SU-DHL-6 (cell line): ENCODE measurements at regions not wholly inside any gene's neighbourhood (a gene's known extent, or its start where the extent isn't known, plus 50 kb on each side); places are given as distances from the start of the nearest gene placed in this dataset.

Experiments
- CTCF ChIP-seq: fragments of 200-600 bp; sonication (generic); IDR thresholded peaks from one replicate; pipeline ENCODE4 v1.5.1; 2017; ENCODE audit warnings: antibody characterized with exemption, mild to moderate bottlenecking, low read length, moderate library complexity; ENCODE audit not compliant: insufficient read depth, poor library complexity, severe bottlenecking
- EZH2phosphoT487 ChIP-seq: fragments of 200-600 bp; sonication (generic), shearing (Covaris generic); conservative IDR thresholded peaks from 2 replicates; pipeline ENCODE4 v1.6.1; 2018; ENCODE audit warnings: mild to moderate bottlenecking, antibody characterized with exemption, low read length, moderate library complexity, mixed read lengths

GRCh38 chr2:221243771-221244170 is 328.3 kb downstream of the EPHA4 start:
- no peak for TF ChIP-seq CTCF
- no peak for TF ChIP-seq EZH2phosphoT487
